Esophagus squamous epithelium (tissue), 4 donors: ENCODE measurements at regions not wholly inside any gene's neighbourhood (a gene's known extent, or its start where the extent isn't known, plus 50 kb on each side); places are given as distances from the start of the nearest gene placed in this dataset.

ENCODE experiments used
- POLR2A ChIP-seq, 4 donors: fragments of 450-650 bp; IDR thresholded peaks; one replicate each; pipeline ENCODE4 v1.6.1; 2017; ENCODE audit warnings: antibody characterized with exemption in 4 of 4, mild to moderate bottlenecking in 4 of 4, moderate library complexity in 3 of 4
- TF ChIP-seq, protein P1 (sequence below), 6 experiments: fragments of 450-650 bp in 4 of 6; fragments of 200-600 bp in 2 of 6; sonication (generic) in 2 of 6; IDR thresholded peaks; one replicate each; pipeline ENCODE4 v1.5.1; 2016 to 2019; ENCODE audit warnings: antibody characterized with exemption in 6 of 6, mild to moderate bottlenecking in 4 of 6, moderate library complexity in 4 of 6

DNA sequence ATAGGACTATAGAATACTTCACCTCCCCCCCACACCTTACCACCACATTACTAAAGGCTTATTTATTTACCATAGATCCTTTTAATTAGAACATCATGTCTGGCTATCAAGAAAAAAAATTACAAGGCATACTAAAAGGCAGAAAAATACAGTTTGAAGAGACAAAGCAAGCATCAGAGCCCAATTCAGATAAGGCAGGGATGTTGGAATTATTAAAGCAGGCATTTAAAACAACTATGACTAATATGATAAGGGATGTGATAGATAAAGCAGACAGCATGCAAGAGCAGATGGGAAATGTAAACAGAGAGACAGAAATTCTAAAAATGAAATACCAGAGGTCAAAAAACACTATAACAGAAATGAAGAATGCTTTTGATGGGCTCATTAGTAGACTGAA is 55.4 kb upstream of the SMIM21 start:
- TF ChIP-seq, protein P1, sequence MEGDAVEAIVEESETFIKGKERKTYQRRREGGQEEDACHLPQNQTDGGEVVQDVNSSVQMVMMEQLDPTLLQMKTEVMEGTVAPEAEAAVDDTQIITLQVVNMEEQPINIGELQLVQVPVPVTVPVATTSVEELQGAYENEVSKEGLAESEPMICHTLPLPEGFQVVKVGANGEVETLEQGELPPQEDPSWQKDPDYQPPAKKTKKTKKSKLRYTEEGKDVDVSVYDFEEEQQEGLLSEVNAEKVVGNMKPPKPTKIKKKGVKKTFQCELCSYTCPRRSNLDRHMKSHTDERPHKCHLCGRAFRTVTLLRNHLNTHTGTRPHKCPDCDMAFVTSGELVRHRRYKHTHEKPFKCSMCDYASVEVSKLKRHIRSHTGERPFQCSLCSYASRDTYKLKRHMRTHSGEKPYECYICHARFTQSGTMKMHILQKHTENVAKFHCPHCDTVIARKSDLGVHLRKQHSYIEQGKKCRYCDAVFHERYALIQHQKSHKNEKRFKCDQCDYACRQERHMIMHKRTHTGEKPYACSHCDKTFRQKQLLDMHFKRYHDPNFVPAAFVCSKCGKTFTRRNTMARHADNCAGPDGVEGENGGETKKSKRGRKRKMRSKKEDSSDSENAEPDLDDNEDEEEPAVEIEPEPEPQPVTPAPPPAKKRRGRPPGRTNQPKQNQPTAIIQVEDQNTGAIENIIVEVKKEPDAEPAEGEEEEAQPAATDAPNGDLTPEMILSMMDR (IDR thresholded peaks at IDR 0.05), result no peak
- TF ChIP-seq POLR2A (IDR thresholded peaks at IDR 0.05), result no peak
